H1 (cell line): ENCODE measurements at regions not wholly inside any gene's neighbourhood (a gene's known extent, or its start where the extent isn't known, plus 50 kb on each side); places are given as distances from the start of the nearest gene placed in this dataset.

Experiments
- CTCF ChIA-PET: fragments of 300-600 bp; sonication (Branson Sonifier 250); formaldehyde crosslinking; loops from one replicate; lab custom pipeline; 2021; ENCODE audit not compliant: partially characterized antibody; lab: Charles Lee
- POLR2A ChIA-PET: fragments of 300-600 bp; sonication (Branson Sonifier 250); formaldehyde crosslinking; loops from one replicate; lab custom pipeline; 2021; ENCODE audit warnings: inconsistent platforms; ENCODE audit not compliant: partially characterized antibody; lab: Charles Lee
- DNase-seq, 2 experiments: peaks; one replicate each; pipeline versions ENCODE4 v3.0.0 to v3.0.0-alpha.2; 2010 to 2022; ENCODE audit warnings: low spot score in 2 of 2, low read depth in 1 of 2, mixed read lengths in 1 of 2
- FAIRE-seq: peaks from 2 replicates; lab custom pipeline; 2011; peaks lifted over from hg19 to GRCh38; lab: Jason Lieb, UNC
- H2AFZ ChIP-seq: 2 replicates; pipeline ENCODE4 v1.8.1; 2012; ENCODE audit warnings: low read length, inconsistent platforms
- H2AK5ac ChIP-seq: 2 replicates; pipeline ENCODE4 v1.6.1; 2013; ENCODE audit warnings: low read depth, low read length
- H2BK120ac ChIP-seq: replicated peaks from 2 replicates; pipeline ENCODE3; 2013; ENCODE audit warnings: low read depth, low read length, inconsistent platforms
- H2BK12ac ChIP-seq: 2 replicates; pipeline ENCODE4 v1.6.1; 2013; ENCODE audit warnings: low read depth, low read length
- H2BK15ac ChIP-seq: 2 replicates; pipeline ENCODE4 v1.6.1; 2013; ENCODE audit warnings: low read length
- H2BK20ac ChIP-seq: 2 replicates; pipeline ENCODE4 v1.6.1; 2013; ENCODE audit warnings: low read length
- H2BK5ac ChIP-seq: 2 replicates; pipeline ENCODE4 v1.6.1; 2013; ENCODE audit warnings: low read depth, low read length
- H3K14ac ChIP-seq: 2 replicates; pipeline ENCODE4 v1.6.1; 2013; ENCODE audit warnings: inconsistent platforms; ENCODE audit not compliant: insufficient read length
- H3K18ac ChIP-seq: 2 replicates; pipeline ENCODE4 v1.6.1; 2013; ENCODE audit warnings: low read length; ENCODE audit errors: extremely low read depth
- H3K23ac ChIP-seq: 2 replicates; pipeline ENCODE4 v1.6.1; 2013; ENCODE audit warnings: inconsistent platforms; ENCODE audit not compliant: insufficient read length
- H3K23me2 ChIP-seq: 2 replicates; pipeline ENCODE4 v1.6.1; 2013; ENCODE audit warnings: low read depth, low read length
- H3K27ac ChIP-seq: 2 replicates; pipeline ENCODE4 v1.6.1; 2011; ENCODE audit warnings: low read depth, low read length, inconsistent platforms
- H3K27me3 ChIP-seq, 4 experiments: replicated peaks in 1 of 4; 1 replicate in 1 of 4; 2 replicates in 3 of 4; pipeline versions ENCODE4 v1.6.1 to v1.8.1; 2011 to 2013; ENCODE audit warnings: low read length in 3 of 4, mild to moderate bottlenecking in 3 of 4, inconsistent platforms in 2 of 4, mixed read lengths in 2 of 4, moderate library complexity in 1 of 4; ENCODE audit not compliant: control insufficient read depth in 3 of 4, insufficient read depth in 3 of 4; ENCODE audit errors: extremely low read depth in 1 of 4
- H3K36me3 ChIP-seq, 4 experiments: 2 replicates each; pipeline versions ENCODE4 v1.6.1 to v1.8.1; 2011 to 2013; ENCODE audit warnings: mild to moderate bottlenecking in 4 of 4, low read length in 3 of 4, moderate library complexity in 2 of 4, control low read depth in 1 of 4, inconsistent platforms in 1 of 4; ENCODE audit not compliant: insufficient read depth in 4 of 4, control insufficient read depth in 2 of 4
- H3K4ac ChIP-seq: replicated peaks from 2 replicates; pipeline ENCODE3; 2013; ENCODE audit warnings: low read length, low read depth, mixed read lengths, inconsistent platforms; ENCODE audit not compliant: insufficient read length
- H3K4me1 ChIP-seq, 4 experiments: replicated peaks in 1 of 4; 1 replicate in 1 of 4; 2 replicates in 3 of 4; pipeline versions ENCODE4 v1.6.1 to v1.8.1; 2011 to 2013; ENCODE audit warnings: low read length in 3 of 4, inconsistent platforms in 2 of 4, mixed read lengths in 1 of 4; ENCODE audit not compliant: insufficient read depth in 4 of 4, control insufficient read depth in 3 of 4
- H3K4me2 ChIP-seq, 2 experiments: 2 replicates each; pipeline versions ENCODE4 v1.6.1 to v1.8.1; 2011 to 2013; ENCODE audit warnings: low read depth in 2 of 2, low read length in 2 of 2, control low read depth in 1 of 2, inconsistent platforms in 1 of 2, mild to moderate bottlenecking in 1 of 2; ENCODE audit not compliant: insufficient read depth in 1 of 2
- H3K4me3 ChIP-seq, 4 experiments: fragments of 200-600, 300-600 bp in 1 of 4; sonication (generic), shearing (Covaris generic), sonication (Bioruptor Twin) in 1 of 4; 2 replicates each; pipeline versions ENCODE4 v1.5.1 to v1.8.1; 2011 to 2016; ENCODE audit warnings: low read length in 4 of 4, low read depth in 3 of 4, control low read depth in 2 of 4, inconsistent platforms in 2 of 4, mild to moderate bottlenecking in 2 of 4, mixed read lengths in 1 of 4, moderate library complexity in 1 of 4; ENCODE audit not compliant: insufficient read depth in 2 of 4; ENCODE audit errors: extremely low read depth in 1 of 4
- H3K56ac ChIP-seq: replicated peaks from 2 replicates; pipeline ENCODE3; 2013; ENCODE audit warnings: low read depth, mild to moderate bottlenecking, mixed read lengths, low read length, inconsistent platforms; ENCODE audit not compliant: insufficient read length
- H3K79me1 ChIP-seq: 2 replicates; pipeline ENCODE4 v1.6.1; 2013; ENCODE audit warnings: low read depth, low read length, control low read depth
- H3K79me2 ChIP-seq, 2 experiments: 2 replicates each; pipeline versions ENCODE4 v1.6.1 to v1.8.1; 2012 to 2013; ENCODE audit warnings: low read length in 2 of 2, mild to moderate bottlenecking in 2 of 2, inconsistent platforms in 1 of 2; ENCODE audit not compliant: insufficient read depth in 2 of 2, control insufficient read depth in 1 of 2
- H3K9ac ChIP-seq, 4 experiments: replicated peaks in 1 of 4; 1 replicate in 1 of 4; 2 replicates in 3 of 4; pipeline versions ENCODE4 v1.6.1 to v1.8.1; 2011 to 2013; ENCODE audit warnings: low read depth in 3 of 4, low read length in 3 of 4, control low read depth in 2 of 4, mild to moderate bottlenecking in 2 of 4, moderate library complexity in 2 of 4, inconsistent platforms in 1 of 4; ENCODE audit errors: extremely low read depth in 1 of 4
- H3K9me3 ChIP-seq, 2 experiments: 2 replicates each; pipeline versions ENCODE4 v1.6.1 to v1.8.1; 2012 to 2013; ENCODE audit warnings: mild to moderate bottlenecking in 2 of 2, moderate library complexity in 2 of 2, control low read depth in 1 of 2, inconsistent platforms in 1 of 2, low read depth in 1 of 2, low read length in 1 of 2, mixed read lengths in 1 of 2; ENCODE audit not compliant: insufficient read depth in 2 of 2
- H4K20me1 ChIP-seq, 2 experiments: replicated peaks in 1 of 2; 2 replicates each; pipeline versions ENCODE3 to v1.8.1; 2011 to 2013; ENCODE audit warnings: inconsistent platforms in 2 of 2, low read length in 2 of 2, mild to moderate bottlenecking in 1 of 2; ENCODE audit not compliant: insufficient read depth in 2 of 2, control insufficient read depth in 1 of 2
- H4K5ac ChIP-seq: 2 replicates; pipeline ENCODE4 v1.6.1; 2013; ENCODE audit warnings: low read length, low read depth, mixed read lengths, inconsistent platforms; ENCODE audit not compliant: insufficient read length
- H4K8ac ChIP-seq: 2 replicates; pipeline ENCODE4 v1.8.0; 2013; ENCODE audit warnings: mild to moderate bottlenecking, moderate library complexity, low read length, inconsistent platforms; ENCODE audit not compliant: insufficient read depth; ENCODE audit errors: extremely low read depth
- H4K91ac ChIP-seq: replicated peaks from 2 replicates; pipeline ENCODE3; 2013; ENCODE audit warnings: low read length, mixed read lengths, inconsistent platforms; ENCODE audit not compliant: insufficient read length
- CBX5 ChIP-seq: fragments of 300-800, 300-1000 bp; sonication (generic); IDR thresholded peaks from 2 replicates; pipeline ENCODE4 v1.7.1; 2016; ENCODE audit warnings: antibody characterized with exemption, low read length, low read depth
- CBX8 ChIP-seq: fragments of 300-800, 300-1000 bp; sonication (generic); IDR thresholded peaks from 2 replicates; pipeline ENCODE4 v1.7.1; 2016; ENCODE audit warnings: low read depth, low read length, borderline replicate concordance
- CREB1 ChIP-seq: IDR thresholded peaks from 2 replicates; pipeline ENCODE4 v1.6.1; 2012; ENCODE audit warnings: inconsistent platforms
- EGR1 ChIP-seq: IDR thresholded peaks from 2 replicates; pipeline ENCODE4 v1.6.1; 2011; ENCODE audit warnings: low read depth, low read length, borderline replicate concordance
- FOSL1 ChIP-seq: IDR thresholded peaks from 2 replicates; pipeline ENCODE4 v1.6.1; 2011; ENCODE audit warnings: mild to moderate bottlenecking, low read depth, low read length, moderate library complexity; ENCODE audit not compliant: insufficient read depth
- GABPA ChIP-seq: IDR thresholded peaks from 2 replicates; pipeline ENCODE4 v1.6.1; 2011; ENCODE audit warnings: mild to moderate bottlenecking, low read length, moderate library complexity, borderline replicate concordance; ENCODE audit not compliant: insufficient read depth
- HDAC2 ChIP-seq, 2 experiments: fragments of 300-600 bp in 1 of 2; sonication (generic) in 1 of 2; IDR thresholded peaks; 2 replicates each; pipeline ENCODE4 v1.6.1; 2011 to 2012; ENCODE audit warnings: low read depth in 2 of 2, low read length in 2 of 2, mild to moderate bottlenecking in 2 of 2, moderate library complexity in 2 of 2, borderline replicate concordance in 1 of 2, inconsistent platforms in 1 of 2
- JUN ChIP-seq: IDR thresholded peaks from 2 replicates; pipeline ENCODE4 v1.6.1; 2011; ENCODE audit warnings: low read depth, mild to moderate bottlenecking, improper control_type of control experiment, low read length
- MAFK ChIP-seq: IDR thresholded peaks from 2 replicates; pipeline ENCODE4 v1.6.1; 2012; ENCODE audit warnings: low read depth, mild to moderate bottlenecking, improper control_type of control experiment, low read length
- POLR2A ChIP-seq, 2 experiments: IDR thresholded peaks; 1 replicate in 1 of 2; 2 replicates in 1 of 2; pipeline ENCODE4 v1.6.1; 2011; ENCODE audit warnings: low read depth in 2 of 2, low read length in 2 of 2, mild to moderate bottlenecking in 2 of 2; ENCODE audit errors: control extremely low read depth in 1 of 2
- RNF2 ChIP-seq: fragments of 200-900, 300-1000 bp; sonication (generic); IDR thresholded peaks from 2 replicates; pipeline ENCODE4 v1.7.1; 2016; ENCODE audit warnings: borderline replicate concordance, low read depth, mild to moderate bottlenecking, antibody characterized with exemption, low read length; ENCODE audit not compliant: poor library complexity, severe bottlenecking; ENCODE audit errors: missing control alignments
- SAP30 ChIP-seq: fragments of 300-600 bp; sonication (generic); IDR thresholded peaks from 2 replicates; pipeline ENCODE4 v1.7.1; 2012; ENCODE audit warnings: low read length, moderate library complexity, mild to moderate bottlenecking, inconsistent platforms; ENCODE audit not compliant: insufficient read depth, insufficient replicate concordance
- SP2 ChIP-seq: IDR thresholded peaks from 2 replicates; pipeline ENCODE4 v1.6.1; 2012; ENCODE audit warnings: mild to moderate bottlenecking, low read length, inconsistent platforms
- ZNF274 ChIP-seq: IDR thresholded peaks from 2 replicates; pipeline ENCODE4 v1.7.0; 2012; ENCODE audit warnings: low read length, borderline replicate concordance; ENCODE audit errors: extremely low read depth
- WGBS, 2 experiments: shearing (Covaris generic) in 1 of 2; methylation state at CpG; one replicate each; pipeline versions ENCODE4 v1.1.6 to v1.1.7; 2013 to 2015; ENCODE audit warnings: low lambda C conversion rate in 2 of 2, mixed read lengths in 2 of 2, inconsistent platforms in 1 of 2, low coverage in 1 of 2, missing lambda C conversion rate in 1 of 2; ENCODE audit not compliant: insufficient replicate concordance in 2 of 2, insufficient coverage in 1 of 2, insufficient read length in 1 of 2; ENCODE audit errors: extremely low coverage in 1 of 2, missing lambda C conversion rate in 1 of 2; 5-methylcytosine and 5-hydroxymethylcytosine counted together

DNA sequence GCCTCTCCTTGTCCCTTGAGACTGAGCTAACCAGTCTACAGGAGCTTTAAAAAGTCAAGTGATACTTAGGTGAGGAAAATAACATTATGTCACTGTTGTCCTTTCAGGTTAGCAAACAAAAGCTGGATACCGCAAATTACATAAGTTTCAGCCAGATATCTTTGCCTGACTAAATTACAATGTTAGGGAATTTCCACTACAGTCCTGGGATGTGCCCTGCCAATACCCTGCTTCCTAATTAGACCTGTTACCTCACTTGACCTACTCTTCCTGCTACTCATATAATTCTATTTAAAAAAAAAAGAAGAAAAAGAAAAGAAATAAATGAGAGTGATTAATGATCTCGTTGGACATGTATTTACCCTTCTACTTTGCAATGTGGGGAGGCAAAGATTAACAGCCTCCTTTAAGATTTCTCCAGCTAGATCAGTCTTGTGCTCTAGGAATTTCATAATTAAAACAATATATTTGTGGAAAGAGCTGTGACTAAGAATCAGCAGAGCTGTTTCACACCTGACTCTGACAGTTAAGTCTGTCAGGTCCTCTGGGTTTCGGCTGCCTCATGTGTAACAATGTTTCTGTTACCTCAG lies 318.9 kb downstream of the HDGFL1 start:
- no peak overlapping the region for H3K14ac ChIP-seq
- no peak overlapping the region for H4K5ac ChIP-seq
- no peak overlapping the region for H3K9ac ChIP-seq
- no peak overlapping the region for H3K4me2 ChIP-seq
- no peak overlapping the region for H3K18ac ChIP-seq
- no peak for DNase-seq
- H4K91ac ChIP-seq, result no peak overlapping the region
- H3K4ac ChIP-seq, result no peak overlapping the region
- no peak overlapping the region for H4K8ac ChIP-seq
- no peaks in the 10 kb centered on the region; a peak in 1 of 8 replicates for H3K36me3 ChIP-seq
- H2BK20ac ChIP-seq, result 0 out of 2 replicates have a peak overlapping the region, but pooled peaks have one; percentile 52
- H3K27ac ChIP-seq, result no peak overlapping the region
- no peaks in the 10 kb centered on the region for H4K20me1 ChIP-seq
- H3K4me3 ChIP-seq, result no peak overlapping the region
- H2AK5ac ChIP-seq, result no peak overlapping the region
- H2BK15ac ChIP-seq, result no peak overlapping the region
- H2BK12ac ChIP-seq, result no peak overlapping the region
- no peaks in the 10 kb centered on the region for H3K4me1 ChIP-seq
- H2BK120ac ChIP-seq, result no peak overlapping the region
- no peak overlapping the region for H2BK5ac ChIP-seq
- H3K56ac ChIP-seq, result no peak overlapping the region
- no peaks in the 10 kb centered on the region for H3K23me2 ChIP-seq
- 89% methylated on average over 3 of the region's 3 CpGs; no CpG with 5 or more reads in 1 of the 2 experiments for WGBS, 2 experiments
- no peak overlapping the region for H3K23ac ChIP-seq
- no peak overlapping the region for H2AFZ ChIP-seq
- H3K27me3 ChIP-seq, result no peaks in the 10 kb centered on the region
- no peaks in the 10 kb centered on the region for H3K79me1 ChIP-seq
- FAIRE-seq, result no peak
- H3K9me3 ChIP-seq, result no peaks in the 10 kb centered on the region
- ChIA-PET CTCF (interaction anchor here (1.0 kb wide), 1 partner anchor 27 kb away, joined by 4 read pairs; no protein-coding TSS in a partner anchor), POLR2A (no interaction called here)
- no peaks in the 10 kb centered on the region for H3K79me2 ChIP-seq
- TF ChIP-seq HDAC2 (IDR thresholded peaks at IDR 0.05; ENCODE audit: borderline replicate concordance in 1 of 2, low read depth in 2 of 2, low read length in 2 of 2), result no peak
- TF ChIP-seq POLR2A (IDR thresholded peaks at IDR 0.05; ENCODE audit: control extremely low read depth in 1 of 2, low read depth in 2 of 2, low read length in 2 of 2), result no peak
- no peak for TF ChIP-seq MAFK
- no peak for TF ChIP-seq SAP30
- no peak for TF ChIP-seq CBX5
- no peak for TF ChIP-seq SP2
- TF ChIP-seq GABPA, result no peak
- TF ChIP-seq FOSL1, result no peak
- no peak for TF ChIP-seq RNF2
- no peak for TF ChIP-seq JUN
- no peak for TF ChIP-seq EGR1
- no peak for TF ChIP-seq CBX8
- TF ChIP-seq CREB1, result no peak
- TF ChIP-seq ZNF274, result no peak
